ENCODE measurements at regions not wholly inside any gene's neighbourhood (a gene's known extent, or its start where the extent isn't known, plus 50 kb on each side); places are given as distances from the start of the nearest gene placed in this dataset.
A peak's percentile ranks its signal among the peaks of the same experiment; 100 is the strongest.
"Not testable (repeated sequence)": the region's sequence is repeated elsewhere in the genome, so short reads cannot be mapped to it uniquely, and the experiment has no call there.

GRCh38 chr20:51958099-51959065 is 156.1 kb upstream of the SALL4 start:
- no peak for DNase-seq (ENCODE audit: low read depth)

DNA sequence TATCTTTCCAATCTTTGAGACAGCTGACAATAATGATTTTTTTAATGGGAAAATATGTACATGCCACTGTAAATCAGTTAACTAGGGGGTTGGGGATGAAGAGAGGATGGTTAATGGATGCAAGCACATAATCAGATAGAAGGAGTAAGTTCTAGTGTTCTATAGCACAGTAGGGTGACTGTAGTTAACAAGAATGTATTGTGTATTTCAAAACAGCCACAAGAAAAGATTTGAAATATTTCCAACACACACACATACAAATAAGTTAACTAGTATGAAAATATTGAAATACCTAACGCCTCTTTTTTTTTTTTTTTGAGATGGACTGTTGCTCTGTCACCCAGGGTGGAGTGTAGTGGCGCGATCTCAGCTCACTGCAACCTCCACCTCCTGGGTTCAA is 153.4 kb upstream of the SALL4 start:
- DNase-seq (ENCODE audit: low read depth): peak; percentile 94

DNA sequence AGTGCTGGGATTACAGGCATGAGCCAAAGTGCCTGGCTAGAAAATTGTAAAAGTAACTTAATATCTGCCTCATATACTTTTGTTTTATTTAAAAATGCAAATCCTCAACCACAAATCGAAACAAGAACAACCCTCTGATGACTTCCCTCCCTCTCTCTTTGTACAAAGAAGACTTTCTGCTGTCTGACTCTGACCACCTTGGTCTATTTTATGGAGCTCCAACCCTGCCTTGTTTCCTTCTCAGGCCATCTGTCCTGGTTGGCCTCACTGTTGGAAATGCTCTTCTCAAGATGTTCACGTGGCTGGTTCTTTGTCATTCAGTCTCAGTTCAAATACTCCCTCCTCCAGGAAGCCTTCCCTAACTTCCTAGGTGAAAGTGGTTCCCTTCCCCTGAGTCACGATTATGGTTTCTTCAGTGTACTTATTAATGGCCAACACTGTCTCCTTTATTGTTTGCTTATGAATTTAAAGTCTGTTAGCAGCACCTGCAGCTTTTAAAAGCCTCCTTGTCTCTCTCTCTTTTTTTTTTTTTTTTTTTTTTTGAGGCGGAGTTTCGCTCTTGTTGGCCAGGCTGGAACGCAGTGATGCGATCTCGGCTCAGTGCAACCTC is 151.5 kb upstream of the SALL4 start:
- no peak for DNase-seq (ENCODE audit: low read depth)

DNA sequence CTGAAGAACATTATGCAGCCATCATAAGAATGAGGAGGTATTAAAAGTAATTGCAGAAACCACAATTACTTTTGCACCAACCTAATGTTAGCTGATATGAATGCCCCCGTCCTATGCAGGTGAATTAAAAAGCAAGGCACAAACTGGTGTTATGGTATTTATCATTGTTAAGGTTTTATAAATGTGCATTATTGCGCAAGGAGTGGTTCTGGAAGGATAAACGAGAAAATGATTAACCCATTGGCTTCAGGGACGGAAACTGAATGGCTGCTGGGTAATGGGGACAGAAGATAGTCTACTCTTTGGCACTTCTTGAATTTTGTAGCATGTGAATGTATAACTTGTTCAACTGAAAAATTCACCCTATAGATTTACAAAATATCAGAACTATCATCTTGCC is 148.6 kb upstream of the SALL4 start:
- DNase-seq (ENCODE audit: low read depth): no peak

GRCh38 chr20:51946586-51946985 is 144.3 kb upstream of the SALL4 start:
- no peak for DNase-seq (ENCODE audit: low read depth)

DNA sequence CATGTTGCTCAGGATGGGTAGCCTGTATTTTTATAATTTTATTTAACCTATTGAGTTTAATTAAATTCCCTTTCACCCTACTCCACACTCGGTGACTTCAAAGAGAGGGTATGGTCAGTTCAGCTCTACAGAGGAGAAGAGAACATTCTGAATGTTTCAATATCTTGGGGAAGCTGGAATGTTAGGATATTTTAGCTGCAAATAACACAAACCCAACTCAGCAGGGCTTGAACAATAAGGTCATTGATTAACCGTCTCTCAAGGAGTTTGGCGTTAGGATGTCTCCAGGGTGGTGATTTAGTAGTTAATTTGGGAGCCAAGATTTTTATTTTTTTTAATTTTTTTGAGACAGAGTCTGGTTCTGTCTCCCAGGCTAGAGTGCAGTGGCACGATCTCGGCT is 143.6 kb upstream of the SALL4 start:
- DNase-seq (ENCODE audit: low read depth): no peak

GRCh38 chr20:51945177-51945576 is 142.9 kb upstream of the SALL4 start:
- DNase-seq (ENCODE audit: low read depth): no peak

- DNase-seq (ENCODE audit: low read depth): no peak
Measured at GRCh38 chr20:51943761-51944160, 141.4 kb upstream of the SALL4 start.

- not testable (repeated sequence) for DNase-seq (ENCODE audit: low read depth)
Measured at GRCh38 chr20:51943326-51943725, 141.0 kb upstream of the SALL4 start.

DNA sequence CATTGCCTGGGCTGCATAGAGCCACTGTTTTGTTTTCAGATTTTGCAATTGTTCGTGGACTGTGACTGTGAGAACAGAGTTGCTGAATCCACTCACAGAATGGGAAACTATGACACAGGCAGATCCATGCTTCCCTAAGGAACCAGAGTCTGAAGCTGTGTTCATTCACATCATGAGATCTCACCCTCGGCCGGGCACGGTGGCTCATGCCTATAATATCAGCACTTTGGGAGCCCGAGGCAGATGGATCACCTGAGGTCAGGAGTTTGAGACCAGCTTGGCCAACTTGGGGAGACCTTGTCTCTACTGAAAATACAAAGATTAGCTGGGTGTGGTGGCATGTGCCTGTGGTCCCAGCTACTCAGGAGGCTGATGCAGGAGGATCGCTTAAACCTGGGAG is 139.2 kb upstream of the SALL4 start:
- DNase-seq (ENCODE audit: low read depth): no peak

GRCh38 chr20:51939259-51939585 is 136.9 kb upstream of the SALL4 start:
- no peak for DNase-seq (ENCODE audit: low read depth)

GRCh38 chr20:51938559-51939258 is 136.4 kb upstream of the SALL4 start:
- DNase-seq (ENCODE audit: low read depth): peak; percentile 98

- no peak for DNase-seq (ENCODE audit: low read depth)
Measured at GRCh38 chr20:51937779-51938178, 135.5 kb upstream of the SALL4 start.

DNA sequence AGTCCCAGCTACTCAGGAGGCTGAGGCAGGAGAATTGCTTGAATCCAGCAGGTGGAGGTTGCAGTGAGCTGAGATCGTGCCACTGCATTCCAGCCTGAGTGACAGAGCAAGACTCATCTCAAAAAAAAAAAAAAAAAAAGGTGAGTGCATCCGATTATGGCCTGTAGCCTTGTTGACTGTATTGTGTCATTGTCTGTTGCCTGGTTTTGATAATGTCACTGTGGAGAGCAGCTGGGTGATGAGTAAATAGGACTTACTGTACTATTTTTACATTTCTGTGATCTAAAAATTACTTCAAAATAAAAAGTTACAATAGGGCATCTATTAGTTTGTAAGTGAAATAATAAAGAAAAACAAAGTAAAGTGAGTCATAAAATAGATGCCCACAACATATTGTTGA is 134.1 kb upstream of the SALL4 start:
- no peak for DNase-seq (ENCODE audit: low read depth)

- no peak for DNase-seq (ENCODE audit: low read depth)
Measured at GRCh38 chr20:51935003-51935358, 132.7 kb upstream of the SALL4 start.

DNA sequence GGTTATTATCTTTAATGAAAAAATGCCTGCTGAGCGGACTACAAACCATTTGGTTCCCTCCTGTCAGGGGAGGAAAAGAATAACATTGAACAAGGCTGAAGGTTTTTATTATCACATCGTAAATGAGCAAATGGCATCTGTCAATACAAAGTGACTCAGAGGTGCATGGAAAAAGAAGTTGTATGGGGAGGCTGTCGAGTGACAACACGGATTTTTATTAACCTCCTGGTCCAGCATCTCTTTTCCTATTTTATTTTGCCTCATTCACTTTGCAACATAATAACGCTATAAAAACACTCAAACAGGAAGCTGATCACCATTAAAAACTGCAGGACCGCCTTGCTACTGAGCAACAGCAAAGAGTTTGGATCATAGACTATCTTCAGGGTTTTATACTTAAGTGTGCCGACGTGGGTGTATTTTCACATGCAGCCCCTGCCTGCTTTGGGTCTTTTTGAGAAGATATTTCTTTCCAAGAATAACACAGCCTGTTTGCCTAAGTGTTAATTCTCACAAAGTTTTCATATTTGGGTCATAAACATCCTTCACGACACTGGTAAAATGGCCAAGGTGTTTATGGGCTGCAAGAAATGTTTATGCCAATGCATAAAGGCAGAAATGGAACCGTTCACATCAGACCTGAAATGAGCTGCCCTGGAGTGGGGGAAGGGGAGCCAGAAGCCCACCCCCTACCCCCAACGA is 132.1 kb upstream of the SALL4 start:
- no peak for DNase-seq (ENCODE audit: low read depth)

- no peak for DNase-seq (ENCODE audit: low read depth)
Measured at GRCh38 chr20:51931371-51931781, 129.1 kb upstream of the SALL4 start.

DNA sequence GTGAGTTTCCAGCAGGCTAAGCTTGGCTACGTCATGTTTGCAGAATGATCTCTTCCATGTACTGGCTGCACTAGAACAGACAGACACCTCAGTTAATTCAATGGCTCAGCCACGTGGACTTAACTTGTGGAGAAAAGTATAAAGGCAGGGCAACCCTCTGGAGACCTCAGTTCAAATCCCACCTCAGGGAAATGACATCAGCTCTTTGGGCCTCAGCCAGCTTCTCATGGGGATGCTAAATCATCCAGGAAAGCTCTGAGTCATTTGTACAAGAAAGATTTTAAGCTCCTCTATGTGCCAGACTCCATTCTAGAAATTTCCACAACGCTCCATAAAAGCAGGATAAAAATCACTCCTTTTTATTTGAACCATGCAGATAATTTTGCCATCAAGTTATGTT is 128.5 kb upstream of the SALL4 start:
- DNase-seq (ENCODE audit: low read depth): peak; percentile 96

- DNase-seq (ENCODE audit: low read depth): peak; percentile 51
Measured at GRCh38 chr20:51928931-51929330, 126.6 kb upstream of the SALL4 start.

GRCh38 chr20:51927970-51928369 is 125.6 kb upstream of the SALL4 start:
- not testable (repeated sequence) for DNase-seq (ENCODE audit: low read depth)

GRCh38 chr20:51926670-51927305 is 124.5 kb upstream of the SALL4 start:
- peak; percentile 73 for DNase-seq (ENCODE audit: low read depth)

DNA sequence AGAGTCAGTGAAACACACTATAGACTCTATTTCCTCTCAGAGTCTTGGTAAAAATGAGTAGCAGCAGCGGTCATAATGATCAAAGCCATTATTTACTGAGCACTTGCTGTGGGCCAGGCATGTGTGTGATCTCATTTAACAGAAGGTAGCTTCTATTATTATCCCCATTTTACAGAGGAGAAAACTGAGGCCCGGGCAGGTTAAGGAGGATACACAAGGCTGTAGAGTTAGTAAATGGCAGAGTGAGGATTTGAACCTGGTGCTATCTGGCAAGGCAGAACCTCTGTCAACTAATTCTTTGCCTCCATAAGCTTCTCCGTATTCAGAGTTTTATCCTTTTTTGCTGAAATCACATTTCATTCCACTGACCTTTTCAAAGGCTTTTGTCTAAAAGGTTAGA is 122.2 kb upstream of the SALL4 start:
- DNase-seq (ENCODE audit: low read depth): no peak
